ENCODE measurements at regions not wholly inside any gene's neighbourhood (a gene's known extent, or its start where the extent isn't known, plus 50 kb on each side); places are given as distances from the start of the nearest gene placed in this dataset.

DNA sequence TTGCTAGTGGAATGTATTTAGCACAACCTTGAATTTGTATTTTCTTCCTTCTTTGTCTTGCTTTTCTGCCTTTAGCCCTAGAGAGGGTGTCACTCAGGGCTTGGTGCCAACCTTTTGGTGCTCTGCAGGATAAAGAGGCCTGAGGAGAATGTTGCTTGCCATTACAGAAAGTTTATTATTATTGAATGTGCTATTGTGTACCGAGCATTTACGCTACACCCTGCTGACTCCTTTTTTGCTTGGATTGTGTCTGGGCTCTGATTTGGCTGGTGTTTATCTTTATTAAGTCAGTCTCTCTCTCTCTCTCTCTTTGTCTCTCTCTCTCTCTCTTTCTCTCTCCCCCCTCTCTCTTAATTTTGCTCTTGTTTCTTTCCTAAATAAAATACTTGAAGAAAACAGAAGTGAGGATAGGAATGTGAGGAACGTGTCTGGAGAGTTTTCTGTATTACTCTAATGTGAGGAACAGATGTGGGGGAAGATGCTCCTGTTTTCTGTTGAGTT, 284.4 kb upstream of the PHYHIPL start:
- DNase-seq (no peak), ATAC-seq (peak in 1 of 2 donors; percentile 39)
- Histone ChIP-seq H3K36me3 (no peaks in the 10 kb centered on the region), H3K4me3 (no peak overlapping the region), H3K27me3 (ENCODE audit: low read depth) (no peaks in the 10 kb centered on the region), H3K4me1 (no peaks in the 10 kb centered on the region), H3K27ac (no peak overlapping the region), H3K9me3 (no peaks in the 10 kb centered on the region)
- intact Hi-C loops (cut with DNase I): no loop called here
- TF ChIP-seq, protein P1, sequence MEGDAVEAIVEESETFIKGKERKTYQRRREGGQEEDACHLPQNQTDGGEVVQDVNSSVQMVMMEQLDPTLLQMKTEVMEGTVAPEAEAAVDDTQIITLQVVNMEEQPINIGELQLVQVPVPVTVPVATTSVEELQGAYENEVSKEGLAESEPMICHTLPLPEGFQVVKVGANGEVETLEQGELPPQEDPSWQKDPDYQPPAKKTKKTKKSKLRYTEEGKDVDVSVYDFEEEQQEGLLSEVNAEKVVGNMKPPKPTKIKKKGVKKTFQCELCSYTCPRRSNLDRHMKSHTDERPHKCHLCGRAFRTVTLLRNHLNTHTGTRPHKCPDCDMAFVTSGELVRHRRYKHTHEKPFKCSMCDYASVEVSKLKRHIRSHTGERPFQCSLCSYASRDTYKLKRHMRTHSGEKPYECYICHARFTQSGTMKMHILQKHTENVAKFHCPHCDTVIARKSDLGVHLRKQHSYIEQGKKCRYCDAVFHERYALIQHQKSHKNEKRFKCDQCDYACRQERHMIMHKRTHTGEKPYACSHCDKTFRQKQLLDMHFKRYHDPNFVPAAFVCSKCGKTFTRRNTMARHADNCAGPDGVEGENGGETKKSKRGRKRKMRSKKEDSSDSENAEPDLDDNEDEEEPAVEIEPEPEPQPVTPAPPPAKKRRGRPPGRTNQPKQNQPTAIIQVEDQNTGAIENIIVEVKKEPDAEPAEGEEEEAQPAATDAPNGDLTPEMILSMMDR (IDR thresholded peaks at IDR 0.05): no peak

DNA sequence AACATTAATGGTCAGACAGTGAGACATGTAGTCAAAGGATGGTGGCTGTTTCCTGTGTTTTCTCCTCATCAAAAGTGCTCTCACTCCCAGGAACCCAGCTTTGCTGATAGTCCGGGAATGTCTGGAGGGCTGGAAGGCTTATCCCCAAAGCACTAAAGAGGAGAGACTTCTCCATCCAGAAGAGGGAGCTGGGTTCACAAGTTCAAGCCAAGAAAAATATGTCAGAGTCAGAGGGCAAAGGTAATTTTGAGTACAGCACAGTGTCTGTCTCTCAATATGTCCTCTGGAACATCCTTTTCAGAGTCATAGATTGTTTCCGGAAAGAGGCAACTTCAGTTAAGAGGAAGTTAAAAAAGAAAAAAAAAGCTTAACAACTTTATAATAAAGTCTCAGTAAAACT, 281.5 kb upstream of the PHYHIPL start:
- Histone ChIP-seq H3K36me3 (no peaks in the 10 kb centered on the region), H3K4me3 (no peak overlapping the region), H3K9me3 (no peaks in the 10 kb centered on the region), H3K4me1 (no peaks in the 10 kb centered on the region), H3K27me3 (ENCODE audit: low read depth) (no peaks in the 10 kb centered on the region), H3K27ac (no peak overlapping the region)
- TF ChIP-seq, protein P1 (IDR thresholded peaks at IDR 0.05): no peak
- ATAC-seq (no peak), DNase-seq (no peak)
- intact Hi-C loops (cut with DNase I): no loop called here

GRCh38 chr10:58896229-58896628, 280.2 kb upstream of the PHYHIPL start:
- intact Hi-C loops (cut with DNase I): no loop called here
- H3K36me3 ChIP-seq: no peaks in the 10 kb centered on the region
- DNase-seq (no peak), ATAC-seq (no peak)
- no peaks in the 10 kb centered on the region for H3K4me1 ChIP-seq
- no peaks in the 10 kb centered on the region for H3K27me3 ChIP-seq (ENCODE audit: low read depth)
- H3K4me3 ChIP-seq: no peak overlapping the region
- H3K9me3 ChIP-seq: no peaks in the 10 kb centered on the region
- no peak overlapping the region for H3K27ac ChIP-seq
- TF ChIP-seq, protein P1 (IDR thresholded peaks at IDR 0.05): no peak

- no peaks in the 10 kb centered on the region for H3K36me3 ChIP-seq
- intact Hi-C loops (cut with DNase I): no loop called here
Observed at GRCh38 chr10:58897236-58897635, 279.2 kb upstream of the PHYHIPL start.

GRCh38 chr10:58897708-58898107, 278.7 kb upstream of the PHYHIPL start:
- Histone ChIP-seq H3K4me1 (no peaks in the 10 kb centered on the region), H3K27ac (no peak overlapping the region), H3K9me3 (no peaks in the 10 kb centered on the region), H3K4me3 (no peak overlapping the region), H3K27me3 (ENCODE audit: low read depth) (no peaks in the 10 kb centered on the region), H3K36me3 (no peaks in the 10 kb centered on the region)
- intact Hi-C loops (cut with DNase I): no loop called here
- TF ChIP-seq, protein P1 (IDR thresholded peaks at IDR 0.05): no peak
- DNase-seq: no peak
- no peak for ATAC-seq

More at GRCh38 chr10:58897236-58897635, 279.2 kb upstream of the PHYHIPL start:
- TF ChIP-seq, protein P1 (IDR thresholded peaks at IDR 0.05): no peak
- DNase-seq: no peak
- Histone ChIP-seq H3K4me1 (no peaks in the 10 kb centered on the region), H3K27me3 (ENCODE audit: low read depth) (no peaks in the 10 kb centered on the region), H3K27ac (no peak overlapping the region), H3K9me3 (no peaks in the 10 kb centered on the region), H3K4me3 (no peak overlapping the region)
- no peak for ATAC-seq

Data from lower lobe of right lung (tissue), 2 donors.